ENCODE measurements at regions not wholly inside any gene's neighbourhood (a gene's known extent, or its start where the extent isn't known, plus 50 kb on each side); places are given as distances from the start of the nearest gene placed in this dataset.

DNA sequence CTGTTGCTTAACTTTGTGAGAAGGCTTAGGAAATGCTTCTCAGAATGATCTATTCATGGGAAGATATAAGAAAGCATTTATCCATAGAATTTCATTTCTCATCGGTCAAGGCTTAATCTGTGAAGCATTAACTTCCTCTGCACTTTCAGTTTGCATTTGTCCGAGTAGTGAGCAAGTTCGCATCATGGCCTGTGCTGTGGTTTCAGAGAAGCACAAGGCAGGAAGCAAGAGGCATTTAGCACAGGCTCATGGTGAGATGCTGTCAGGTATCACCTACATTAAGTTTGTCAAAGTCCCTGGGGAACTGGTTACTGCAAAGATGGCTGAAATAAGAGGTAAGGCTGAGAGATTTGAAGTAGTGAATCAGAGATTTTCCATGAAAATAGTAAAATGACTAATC is 244.9 kb downstream of the NAP1L3 start:
- no peak for TF ChIP-seq EZH2 (optimal IDR thresholded peaks at IDR 0.05; ENCODE audit: low read depth, low read length)
- TF ChIP-seq, protein P1, sequence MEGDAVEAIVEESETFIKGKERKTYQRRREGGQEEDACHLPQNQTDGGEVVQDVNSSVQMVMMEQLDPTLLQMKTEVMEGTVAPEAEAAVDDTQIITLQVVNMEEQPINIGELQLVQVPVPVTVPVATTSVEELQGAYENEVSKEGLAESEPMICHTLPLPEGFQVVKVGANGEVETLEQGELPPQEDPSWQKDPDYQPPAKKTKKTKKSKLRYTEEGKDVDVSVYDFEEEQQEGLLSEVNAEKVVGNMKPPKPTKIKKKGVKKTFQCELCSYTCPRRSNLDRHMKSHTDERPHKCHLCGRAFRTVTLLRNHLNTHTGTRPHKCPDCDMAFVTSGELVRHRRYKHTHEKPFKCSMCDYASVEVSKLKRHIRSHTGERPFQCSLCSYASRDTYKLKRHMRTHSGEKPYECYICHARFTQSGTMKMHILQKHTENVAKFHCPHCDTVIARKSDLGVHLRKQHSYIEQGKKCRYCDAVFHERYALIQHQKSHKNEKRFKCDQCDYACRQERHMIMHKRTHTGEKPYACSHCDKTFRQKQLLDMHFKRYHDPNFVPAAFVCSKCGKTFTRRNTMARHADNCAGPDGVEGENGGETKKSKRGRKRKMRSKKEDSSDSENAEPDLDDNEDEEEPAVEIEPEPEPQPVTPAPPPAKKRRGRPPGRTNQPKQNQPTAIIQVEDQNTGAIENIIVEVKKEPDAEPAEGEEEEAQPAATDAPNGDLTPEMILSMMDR (IDR thresholded peaks at IDR 0.05; ENCODE audit: low read length), result no peak
- no peak for TF ChIP-seq EZH2phosphoT487 (IDR thresholded peaks at IDR 0.05; ENCODE audit: low read length)
